ENCODE measurements at regions not wholly inside any gene's neighbourhood (a gene's known extent, or its start where the extent isn't known, plus 50 kb on each side); places are given as distances from the start of the nearest gene placed in this dataset.

- DNase-seq: no peak
Measured at GRCh38 chr1:213914392-213914791, 73.4 kb upstream of the PROX1 start.

- DNase-seq: no peak
Measured at GRCh38 chr1:213921311-213921710, 66.5 kb upstream of the PROX1 start.

GRCh38 chr1:213921712-213922111, 66.1 kb upstream of the PROX1 start:
- no peak for DNase-seq

- no peak for DNase-seq
Measured at GRCh38 chr1:213925531-213926182, 62.1 kb upstream of the PROX1 start.

GRCh38 chr1:213927846-213928245, 59.9 kb upstream of the PROX1 start:
- DNase-seq: no peak

- no peak for DNase-seq
Measured at GRCh38 chr1:213929398-213929797, 58.4 kb upstream of the PROX1 start.

GRCh38 chr1:213931836-213932235, 55.9 kb upstream of the PROX1 start:
- DNase-seq: no peak

GRCh38 chr1:213933336-213933735, 54.4 kb upstream of the PROX1 start:
- DNase-seq: no peak

GRCh38 chr1:213934649-213935048, 53.1 kb upstream of the PROX1 start:
- DNase-seq: no peak

- no peak for DNase-seq
Measured at GRCh38 chr1:213936571-213936970, 51.2 kb upstream of the PROX1 start.
